HCT116 (cell line): ENCODE measurements at regions not wholly inside any gene's neighbourhood (a gene's known extent, or its start where the extent isn't known, plus 50 kb on each side); places are given as distances from the start of the nearest gene placed in this dataset.

ENCODE experiments used
- ATAC-seq: fragments of 200-7000 bp; cut with Tn5 transposase; 2 replicates; pipeline ENCODE4 v1.9.1; 2020; ENCODE audit warnings: mild to moderate bottlenecking, moderate library complexity
- BruUV-seq: library from RNA; stranded (reverse); fragments of 400-500 nt; replicated peaks from 2 replicates; lab custom pipeline; 2021; lab: Mats Ljungman, UMichigan
- CTCF ChIA-PET: fragments of 300-600 bp; sonication (Branson Sonifier 250); formaldehyde crosslinking; loops from one replicate; lab custom pipeline; 2021; ENCODE audit warnings: antibody characterized with exemption; lab: Charles Lee
- POLR2A ChIA-PET: fragments of 300-600, 350-600 bp; sonication (Branson Sonifier 250); formaldehyde crosslinking; loops from one replicate; lab custom pipeline; 2021; ENCODE audit warnings: antibody characterized with exemption; lab: Charles Lee
- RAD21 ChIA-PET, 2 experiments: fragments of 300-600 bp; sonication (Branson Sonifier 250); formaldehyde crosslinking; loops; one replicate each; lab custom pipeline; 2023; ENCODE audit warnings: low total read pairs in 2 of 2; ENCODE audit not compliant: uncharacterized antibody in 2 of 2, unreplicated experiment in 2 of 2, low non-redundant PET in 1 of 2; lab: Charles Lee
- DNase-seq: peaks from one replicate; pipeline ENCODE4 v3.0.0-alpha.2; 2010; ENCODE audit warnings: low read depth, low spot score
- H2AFZ ChIP-seq: fragments of 200-600 bp; shearing (Covaris generic), sonication (generic); 2 replicates; pipeline ENCODE4 v1.6.1; 2017; ENCODE audit warnings: low read depth, mixed run types, mixed read lengths, antibody characterized with exemption, low read length; ENCODE audit not compliant: poor library complexity, severe bottlenecking
- H3K27ac ChIP-seq: 2 replicates; pipeline ENCODE4 v1.5.1; 2012; ENCODE audit warnings: low read depth, low read length
- H3K27me3 ChIP-seq: fragments of 200-600 bp; sonication (generic); 2 replicates; pipeline ENCODE4 v1.6.1; 2016; ENCODE audit warnings: mixed run types, low read length, mixed read lengths; ENCODE audit not compliant: insufficient read depth
- H3K36me3 ChIP-seq, 2 experiments: fragments of 200-500 bp in 1 of 2; fragments of 200-600 bp in 1 of 2; sonication (Bioruptor generic) in 1 of 2; sonication (generic) in 1 of 2; 2 replicates each; pipeline versions ENCODE4 v1.5.1 to v1.6.1; 2014 to 2016; ENCODE audit warnings: low read length in 2 of 2, inconsistent platforms in 1 of 2, mixed read lengths in 1 of 2, mixed run types in 1 of 2; ENCODE audit not compliant: insufficient read depth in 2 of 2, control insufficient read depth in 1 of 2
- H3K4me1 ChIP-seq, 2 experiments: fragments of 200-600 bp in 1 of 2; sonication (generic) in 1 of 2; 2 replicates each; pipeline versions ENCODE4 v1.5.1 to v1.6.1; 2012 to 2017; ENCODE audit warnings: low read length in 2 of 2, inconsistent platforms in 1 of 2, mild to moderate bottlenecking in 1 of 2, mixed read lengths in 1 of 2, mixed run types in 1 of 2, moderate library complexity in 1 of 2; ENCODE audit not compliant: insufficient read depth in 2 of 2, control insufficient read depth in 1 of 2
- H3K4me2 ChIP-seq: fragments of 200-600 bp; sonication (generic); 2 replicates; pipeline ENCODE4 v1.6.1; 2017; ENCODE audit warnings: mixed run types, low read length, mixed read lengths
- H3K4me3 ChIP-seq, 2 experiments: fragments of 200-600 bp in 1 of 2; sonication (generic) in 1 of 2; replicated peaks in 1 of 2; 2 replicates each; pipeline ENCODE4 v1.5.1; 2011 to 2016; ENCODE audit warnings: low read length in 2 of 2, control low read depth in 1 of 2, low read depth in 1 of 2, mild to moderate bottlenecking in 1 of 2, mixed read lengths in 1 of 2, mixed run types in 1 of 2
- H3K79me2 ChIP-seq: fragments of 200-600 bp; sonication (generic); 2 replicates; pipeline ENCODE4 v1.6.1; 2017; ENCODE audit warnings: mild to moderate bottlenecking, mixed run types, low read length, moderate library complexity, mixed read lengths; ENCODE audit not compliant: insufficient read depth
- H3K9ac ChIP-seq: fragments of 200-600 bp; sonication (generic); 2 replicates; pipeline ENCODE4 v1.6.1; 2016; ENCODE audit warnings: low read length, mixed read lengths
- H3K9me2 ChIP-seq: fragments of 200-600 bp; sonication (generic), shearing (Covaris generic); 2 replicates; pipeline ENCODE4 v1.6.1; 2017; ENCODE audit warnings: mixed run types, mild to moderate bottlenecking, moderate library complexity; ENCODE audit not compliant: insufficient read depth
- H3K9me3 ChIP-seq, 2 experiments: fragments of 200-500 bp in 1 of 2; fragments of 200-600 bp in 1 of 2; sonication (Bioruptor generic) in 1 of 2; sonication (generic) in 1 of 2; 2 replicates each; pipeline ENCODE4 v1.6.1; 2014 to 2017; ENCODE audit warnings: low read length in 2 of 2, mixed read lengths in 2 of 2, inconsistent platforms in 1 of 2, low read depth in 1 of 2, mild to moderate bottlenecking in 1 of 2, mixed run types in 1 of 2, moderate library complexity in 1 of 2; ENCODE audit not compliant: control insufficient read depth in 1 of 2, insufficient read depth in 1 of 2
- H4K20me1 ChIP-seq: fragments of 200-600 bp; sonication (generic), shearing (Covaris generic); 2 replicates; pipeline ENCODE4 v1.6.1; 2017; ENCODE audit warnings: mixed run types, mild to moderate bottlenecking, moderate library complexity; ENCODE audit not compliant: insufficient read depth
- CBX3 ChIP-seq: IDR thresholded peaks from 2 replicates; pipeline ENCODE4 v1.6.1; 2012; ENCODE audit warnings: low read depth
- CEBPB ChIP-seq: IDR thresholded peaks from 2 replicates; pipeline ENCODE4 v1.6.1; 2012; ENCODE audit warnings: low read depth
- EGR1 ChIP-seq: IDR thresholded peaks from 2 replicates; pipeline ENCODE4 v1.6.1; 2012; ENCODE audit warnings: low read depth
- EZH2 ChIP-seq: fragments of 200-600 bp; sonication (generic); IDR thresholded peaks from 2 replicates; pipeline ENCODE4 v1.6.1; 2017; ENCODE audit warnings: antibody characterized with exemption, mixed run types
- FOSL1 ChIP-seq: IDR thresholded peaks from 2 replicates; pipeline ENCODE4 v1.6.1; 2012; ENCODE audit warnings: low read depth
- POLR2A ChIP-seq: IDR thresholded peaks from 2 replicates; pipeline ENCODE4 v1.7.0; 2011; ENCODE audit warnings: borderline replicate concordance; ENCODE audit not compliant: insufficient read depth, insufficient read length; ENCODE audit errors: extremely low read depth
- POLR2AphosphoS5 ChIP-seq: IDR thresholded peaks from 2 replicates; pipeline ENCODE4 v1.6.1; 2011; ENCODE audit warnings: mild to moderate bottlenecking, low read depth, low read length, moderate library complexity
- REST ChIP-seq: IDR thresholded peaks from 2 replicates; pipeline ENCODE4 v1.6.1; 2012; ENCODE audit warnings: low read depth
- SIN3A ChIP-seq: IDR thresholded peaks from 2 replicates; pipeline ENCODE4 v1.6.1; 2012; ENCODE audit warnings: low read depth
- TCF7L2 ChIP-seq: IDR thresholded peaks from 2 replicates; pipeline ENCODE4 v1.7.0; 2011; ENCODE audit warnings: borderline replicate concordance, inconsistent platforms; ENCODE audit not compliant: insufficient read depth, insufficient read length; ENCODE audit errors: extremely low read depth
- YY1 ChIP-seq: IDR thresholded peaks from 2 replicates; pipeline ENCODE4 v1.6.1; 2011; ENCODE audit warnings: low read length, low read depth, moderate library complexity, mild to moderate bottlenecking; ENCODE audit not compliant: insufficient replicate concordance; ENCODE audit errors: extremely low read depth
- ZFX ChIP-seq: fragments of 450-650 bp; IDR thresholded peaks from 2 replicates; pipeline ENCODE4 v1.6.1; 2017
- ZNF274 ChIP-seq: fragments of 200-500 bp; sonication (Bioruptor generic); IDR thresholded peaks from 2 replicates; pipeline ENCODE4 v1.6.1; 2014; ENCODE audit warnings: mild to moderate bottlenecking, low read depth, low read length, inconsistent platforms
- intact Hi-C: fragments of 100-400 bp; cut with micrococcal nuclease; formaldehyde crosslinking; loops from 2 replicates; pipeline ENCODE4 v1.10.0; 2022
- TF ChIP-seq, protein P1 (sequence below): IDR thresholded peaks from 2 replicates; pipeline ENCODE4 v1.6.1; 2012
- TF ChIP-seq, protein P2 (sequence below), 3 experiments: fragments of 200-600 bp in 1 of 3; sonication (generic) in 1 of 3; IDR thresholded peaks in 2 of 3; conservative IDR thresholded peaks in 1 of 3; 2 replicates each; pipeline ENCODE4 v1.5.1; 2012 to 2017; ENCODE audit warnings: low read depth in 2 of 3, low read length in 2 of 3, antibody characterized with exemption in 1 of 3, borderline replicate concordance in 1 of 3, control low read depth in 1 of 3, mild to moderate bottlenecking in 1 of 3, mixed read lengths in 1 of 3, mixed run types in 1 of 3, moderate library complexity in 1 of 3; ENCODE audit not compliant: insufficient read depth in 1 of 3

- POLR2A ChIA-PET, result no interaction called here
- H3K4me3 ChIP-seq, result no peak overlapping the region
- H3K9me3 ChIP-seq, result no peaks in the 10 kb centered on the region
- H3K4me1 ChIP-seq, result no peaks in the 10 kb centered on the region
- no peaks in the 10 kb centered on the region for H3K79me2 ChIP-seq
- intact Hi-C loops, result no loop called here
- CTCF ChIA-PET, result no interaction called here
- no peak overlapping the region for H2AFZ ChIP-seq
- RAD21 ChIA-PET, result no interaction called here
- no TSS peak for BruUV-seq
- no peak for DNase-seq
- TF ChIP-seq REST (no peak), POLR2A (no peak), TCF7L2 (no peak), FOSL1 (no peak), ZFX (no peak), CBX3 (no peak)
- TF ChIP-seq, protein P1, sequence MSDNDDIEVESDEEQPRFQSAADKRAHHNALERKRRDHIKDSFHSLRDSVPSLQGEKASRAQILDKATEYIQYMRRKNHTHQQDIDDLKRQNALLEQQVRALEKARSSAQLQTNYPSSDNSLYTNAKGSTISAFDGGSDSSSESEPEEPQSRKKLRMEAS, result no peak
- no peak for ATAC-seq
- no peak overlapping the region for H3K27ac ChIP-seq
- H3K27me3 ChIP-seq, result no peaks in the 10 kb centered on the region
- H3K4me2 ChIP-seq, result no peak overlapping the region
- H3K9me2 ChIP-seq, result no peaks in the 10 kb centered on the region
- H3K9ac ChIP-seq, result no peak overlapping the region
- H3K36me3 ChIP-seq, result no peaks in the 10 kb centered on the region
- H4K20me1 ChIP-seq, result no peaks in the 10 kb centered on the region
These were observed 352.7 kb upstream of the IGFBP7 start for GRCh38 chr4:57462843-57463242.

- no peaks in the 10 kb centered on the region for H3K79me2 ChIP-seq
- ATAC-seq (no peak), DNase-seq (no peak)
- CTCF ChIA-PET, result no interaction called here
- H4K20me1 ChIP-seq, result no peaks in the 10 kb centered on the region
- H3K36me3 ChIP-seq, result no peaks in the 10 kb centered on the region
- H3K9me3 ChIP-seq, result no peaks in the 10 kb centered on the region
- no peak overlapping the region for H2AFZ ChIP-seq
- intact Hi-C loops, result no loop called here
- RAD21 ChIA-PET, result no interaction called here
- H3K9me2 ChIP-seq, result no peaks in the 10 kb centered on the region
- POLR2A ChIA-PET, result no interaction called here
- H3K9ac ChIP-seq, result no peak overlapping the region
- no peak overlapping the region for H3K27ac ChIP-seq
- H3K27me3 ChIP-seq, result no peaks in the 10 kb centered on the region
- no peak overlapping the region for H3K4me3 ChIP-seq
- BruUV-seq, result no TSS peak
- H3K4me1 ChIP-seq, result no peaks in the 10 kb centered on the region
- no peak overlapping the region for H3K4me2 ChIP-seq
- TF ChIP-seq FOSL1 (no peak), POLR2A (no peak), CBX3 (no peak), TCF7L2 (no peak), SIN3A (no peak), ZNF274 (no peak), EGR1 (no peak), YY1 (no peak), POLR2AphosphoS5 (no peak), CEBPB (no peak), EZH2 (no peak)
- TF ChIP-seq, protein P1, result no peak
- TF ChIP-seq, protein P2, sequence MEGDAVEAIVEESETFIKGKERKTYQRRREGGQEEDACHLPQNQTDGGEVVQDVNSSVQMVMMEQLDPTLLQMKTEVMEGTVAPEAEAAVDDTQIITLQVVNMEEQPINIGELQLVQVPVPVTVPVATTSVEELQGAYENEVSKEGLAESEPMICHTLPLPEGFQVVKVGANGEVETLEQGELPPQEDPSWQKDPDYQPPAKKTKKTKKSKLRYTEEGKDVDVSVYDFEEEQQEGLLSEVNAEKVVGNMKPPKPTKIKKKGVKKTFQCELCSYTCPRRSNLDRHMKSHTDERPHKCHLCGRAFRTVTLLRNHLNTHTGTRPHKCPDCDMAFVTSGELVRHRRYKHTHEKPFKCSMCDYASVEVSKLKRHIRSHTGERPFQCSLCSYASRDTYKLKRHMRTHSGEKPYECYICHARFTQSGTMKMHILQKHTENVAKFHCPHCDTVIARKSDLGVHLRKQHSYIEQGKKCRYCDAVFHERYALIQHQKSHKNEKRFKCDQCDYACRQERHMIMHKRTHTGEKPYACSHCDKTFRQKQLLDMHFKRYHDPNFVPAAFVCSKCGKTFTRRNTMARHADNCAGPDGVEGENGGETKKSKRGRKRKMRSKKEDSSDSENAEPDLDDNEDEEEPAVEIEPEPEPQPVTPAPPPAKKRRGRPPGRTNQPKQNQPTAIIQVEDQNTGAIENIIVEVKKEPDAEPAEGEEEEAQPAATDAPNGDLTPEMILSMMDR (IDR thresholded peaks at IDR 0.05 in 2 of 3, conservative IDR thresholded peaks at IDR 0.05 in 1 of 3; ENCODE audit: borderline replicate concordance in 1 of 3, insufficient read depth in 1 of 3, low read depth in 2 of 3, low read length in 2 of 3), result no peak
These were observed 350.8 kb upstream of the IGFBP7 start for GRCh38 chr4:57460967-57461366.
